HG02571 (cell line): ENCODE measurements at regions not wholly inside any gene's neighbourhood (a gene's known extent, or its start where the extent isn't known, plus 50 kb on each side); places are given as distances from the start of the nearest gene placed in this dataset.
"Not testable (repeated sequence)": the region's sequence is repeated elsewhere in the genome, so short reads cannot be mapped to it uniquely, and the experiment has no call there.

Experiments used
- ATAC-seq: cut with Tn5 transposase; IDR thresholded peaks from one replicate; pipeline ENCODE4 v1.9.1; 2021; ENCODE audit warnings: mild to moderate bottlenecking, moderate library complexity; ENCODE audit not compliant: unreplicated experiment

- no peak for ATAC-seq
Observed at GRCh38 chr9:75531588-75531987, 358.9 kb upstream of the PCSK5 start.

- ATAC-seq = no peak
Observed at GRCh38 chr9:75532233-75533050, 358.0 kb upstream of the PCSK5 start.

- no peak for ATAC-seq
Observed at GRCh38 chr9:75539523-75539922, 350.9 kb upstream of the PCSK5 start.

GRCh38 chr9:75540185-75540584 is 350.3 kb upstream of the PCSK5 start:
- ATAC-seq = no peak

- ATAC-seq = no peak
Observed at GRCh38 chr9:75541734-75542133, 348.7 kb upstream of the PCSK5 start.

- no peak for ATAC-seq
Observed at GRCh38 chr9:75544815-75545214, 345.7 kb upstream of the PCSK5 start.

- no peak for ATAC-seq
Observed at GRCh38 chr9:75545287-75545686, 345.2 kb upstream of the PCSK5 start.

GRCh38 chr9:75548871-75549270 is 341.6 kb upstream of the PCSK5 start:
- ATAC-seq = no peak

GRCh38 chr9:75551861-75552260 is 338.6 kb upstream of the PCSK5 start:
- ATAC-seq = no peak

GRCh38 chr9:75552941-75553340 is 337.5 kb upstream of the PCSK5 start:
- no peak for ATAC-seq

GRCh38 chr9:75566813-75567212 is 323.7 kb upstream of the PCSK5 start:
- ATAC-seq = not testable (repeated sequence)

GRCh38 chr9:75570538-75570937 is 319.9 kb upstream of the PCSK5 start:
- no peak for ATAC-seq

GRCh38 chr9:75574569-75574968 is 315.9 kb upstream of the PCSK5 start:
- no peak for ATAC-seq

GRCh38 chr9:75582870-75583269 is 307.6 kb upstream of the PCSK5 start:
- ATAC-seq = no peak

GRCh38 chr9:75588808-75589207 is 301.7 kb upstream of the PCSK5 start:
- ATAC-seq = no peak

- ATAC-seq = no peak
Observed at GRCh38 chr9:75589497-75589896, 301.0 kb upstream of the PCSK5 start.

- no peak for ATAC-seq
Observed at GRCh38 chr9:75591972-75592371, 298.5 kb upstream of the PCSK5 start.

GRCh38 chr9:75592586-75592985 is 297.9 kb upstream of the PCSK5 start:
- no peak for ATAC-seq

- ATAC-seq = no peak
Observed at GRCh38 chr9:75593920-75594319, 296.6 kb upstream of the PCSK5 start.

- ATAC-seq = no peak
Observed at GRCh38 chr9:75599126-75599525, 291.3 kb upstream of the PCSK5 start.

GRCh38 chr9:75601280-75601679 is 289.2 kb upstream of the PCSK5 start:
- ATAC-seq = no peak

- no peak for ATAC-seq
Observed at GRCh38 chr9:75602060-75602459, 288.4 kb upstream of the PCSK5 start.

GRCh38 chr9:75604661-75605060 is 285.8 kb upstream of the PCSK5 start:
- no peak for ATAC-seq
